ENCODE measurements at regions not wholly inside any gene's neighbourhood (a gene's known extent, or its start where the extent isn't known, plus 50 kb on each side); places are given as distances from the start of the nearest gene placed in this dataset.
"Not testable (repeated sequence)": the region's sequence is repeated elsewhere in the genome, so short reads cannot be mapped to it uniquely, and the experiment has no call there.

DNA sequence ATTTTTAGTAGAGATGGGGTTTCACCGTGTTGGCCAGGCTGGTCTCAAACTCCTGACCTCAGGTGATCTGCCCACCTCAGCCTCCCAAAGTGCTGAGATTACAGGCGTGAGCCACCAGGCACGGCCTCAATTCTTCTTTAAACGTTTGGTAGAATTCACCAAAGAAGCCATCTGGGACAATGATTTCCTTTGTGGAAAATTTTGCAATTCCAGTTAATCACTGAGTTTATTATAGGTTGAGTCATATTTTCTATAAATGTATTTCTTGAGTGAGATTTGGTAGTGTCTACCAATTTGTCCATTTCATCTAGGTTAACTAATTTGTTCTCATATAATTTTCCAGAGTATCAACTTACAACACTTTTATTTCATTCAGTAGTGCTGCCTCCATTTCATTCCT lies 683.9 kb upstream of the TMEM132C start:
- FAIRE-seq, result no peak

DNA sequence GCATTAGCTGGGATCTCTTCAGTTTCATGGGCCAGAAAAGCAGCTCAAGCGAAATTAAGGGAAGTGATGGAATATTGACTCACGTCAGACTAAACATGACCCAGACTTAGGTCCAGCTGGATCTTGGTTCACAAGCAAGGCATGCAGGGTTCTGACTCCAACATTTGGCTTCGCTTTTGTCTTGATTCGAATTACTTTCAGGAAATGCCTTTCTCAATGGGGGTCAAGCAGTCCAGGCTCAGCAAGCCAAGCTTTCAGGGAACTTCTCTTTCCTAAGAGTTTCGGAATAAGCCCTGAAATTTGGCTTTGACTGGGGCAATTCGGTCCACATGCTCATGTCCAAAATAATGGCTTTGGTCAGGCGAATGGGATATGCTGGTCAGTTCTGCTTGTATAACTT lies 678.7 kb upstream of the TMEM132C start:
- no peak for FAIRE-seq

DNA sequence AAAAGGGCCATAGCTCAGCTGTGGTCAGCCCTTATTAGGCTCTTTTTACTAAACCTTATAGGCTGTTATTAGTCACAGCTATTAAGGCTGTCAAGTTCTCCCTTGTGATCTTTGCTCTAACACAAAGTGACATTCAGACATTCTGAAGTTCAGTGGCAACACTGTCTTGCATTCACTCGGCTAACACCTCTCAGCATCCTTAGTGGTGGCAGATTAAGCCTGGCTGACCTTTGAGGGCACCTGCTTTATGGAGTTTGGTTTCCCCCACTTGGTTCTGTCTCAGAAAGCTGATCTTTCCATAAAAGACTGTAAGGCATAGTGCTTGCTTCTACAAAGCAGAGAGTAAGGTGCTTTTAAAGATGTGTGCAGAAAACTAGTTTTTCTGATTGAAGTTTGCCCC lies 677.4 kb upstream of the TMEM132C start:
- no peak for FAIRE-seq

DNA sequence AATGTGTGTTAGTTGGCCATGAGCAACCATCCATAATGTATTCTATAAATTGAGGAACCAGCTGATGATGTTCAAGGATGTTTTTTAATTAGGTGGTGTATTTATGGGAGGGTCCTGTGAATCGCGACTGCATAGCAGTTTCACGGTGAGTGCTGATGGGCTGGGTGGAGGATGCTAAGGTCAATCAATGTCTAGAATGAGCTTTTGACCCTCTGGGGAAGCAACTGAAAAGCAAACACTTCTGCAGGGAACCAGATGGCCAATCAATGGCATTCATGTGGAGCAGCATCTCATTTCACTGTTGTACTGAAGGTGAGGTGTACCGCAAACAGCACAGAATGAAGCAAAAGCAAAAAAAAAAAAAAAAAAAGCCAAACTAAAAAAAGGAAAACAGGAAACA lies 676.1 kb upstream of the TMEM132C start:
- no peak for FAIRE-seq

DNA sequence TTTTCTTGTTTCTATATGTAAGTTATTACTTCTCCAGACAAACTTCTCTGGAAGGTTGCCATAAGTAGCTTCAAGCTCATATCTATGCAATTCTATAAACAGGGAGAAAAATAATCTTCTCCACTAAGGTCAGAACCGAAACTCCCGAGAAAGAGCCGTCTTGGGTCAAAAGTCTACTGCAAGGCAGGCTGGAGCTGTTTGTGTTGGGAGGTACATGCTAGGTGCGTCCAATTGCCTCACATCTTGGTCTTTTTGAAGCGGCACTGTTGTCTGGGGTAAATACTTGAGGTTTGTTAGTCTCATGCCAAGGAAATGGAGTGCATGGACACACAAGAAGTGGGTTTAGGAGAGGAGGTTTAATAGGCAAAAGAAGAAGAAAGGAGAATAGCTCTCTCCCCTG lies 674.7 kb upstream of the TMEM132C start:
- no peak for FAIRE-seq

DNA sequence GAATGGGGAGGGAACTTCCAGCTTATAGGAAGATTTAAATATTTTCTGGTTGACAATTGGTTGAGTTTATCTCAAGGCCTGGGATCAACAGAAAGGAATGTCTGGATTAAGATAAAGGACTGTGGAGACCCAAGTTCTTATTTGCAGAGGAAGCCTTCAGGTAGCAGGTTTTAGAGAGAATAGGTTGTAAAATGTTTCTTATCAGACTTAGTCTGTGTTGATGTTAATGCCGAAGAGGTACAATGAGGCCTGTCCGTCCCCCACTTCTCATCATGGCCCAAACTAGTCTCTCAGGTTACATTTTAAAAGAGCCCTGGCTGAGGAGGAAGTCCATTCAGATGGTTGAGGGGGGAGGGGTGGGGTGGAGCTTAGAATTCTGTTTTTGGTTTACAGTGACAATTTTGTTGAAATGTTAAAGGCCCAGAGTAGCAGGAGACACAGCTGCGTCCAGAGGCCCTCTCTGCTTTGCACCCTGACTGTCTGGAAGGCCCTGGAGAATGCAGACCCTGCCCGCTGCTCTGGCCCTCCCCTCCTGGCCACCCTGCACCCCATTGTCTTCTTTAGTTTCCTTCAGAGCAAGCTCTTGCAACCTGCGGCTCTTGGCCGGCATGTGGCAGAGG lies 672.5 kb upstream of the TMEM132C start:
- no peak for FAIRE-seq

DNA sequence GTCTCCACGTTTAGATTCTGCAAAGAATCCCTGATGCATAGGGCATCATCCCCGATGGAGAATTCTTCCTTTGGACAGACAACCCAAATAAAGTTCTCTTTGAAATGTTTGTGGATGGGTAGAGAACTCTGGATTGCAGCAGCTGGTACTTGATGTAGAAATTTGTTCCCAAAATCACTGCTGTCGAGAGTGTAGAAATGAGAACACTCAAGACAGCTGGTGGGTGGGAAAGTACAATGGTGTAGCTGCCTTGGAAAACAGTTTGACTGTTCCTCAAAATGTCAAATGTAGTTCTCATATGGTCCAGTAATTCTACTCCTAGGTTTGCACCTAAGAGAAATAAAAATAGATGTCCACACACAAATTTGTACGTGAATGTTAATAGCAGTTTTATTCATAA lies 671.5 kb upstream of the TMEM132C start:
- FAIRE-seq, result no peak

DNA sequence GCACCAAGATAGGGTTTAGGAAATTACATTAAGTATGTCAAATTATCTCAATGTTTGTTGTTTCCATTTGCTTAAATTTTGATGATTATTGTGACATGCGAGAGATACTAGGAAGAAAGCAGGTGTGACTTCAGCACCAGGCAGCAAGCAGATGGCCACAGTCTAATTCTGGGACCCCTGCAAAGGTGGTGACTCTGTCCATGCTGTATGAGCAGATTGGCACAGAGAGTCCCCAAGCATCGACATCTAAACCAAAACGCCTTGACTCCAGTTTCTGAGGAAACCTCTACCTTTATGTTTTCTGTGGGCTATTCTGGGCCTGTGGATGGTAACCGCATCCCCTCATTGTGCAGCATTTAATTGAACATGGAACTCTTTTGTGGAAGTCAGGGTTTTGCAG lies 670.1 kb upstream of the TMEM132C start:
- FAIRE-seq, result no peak

DNA sequence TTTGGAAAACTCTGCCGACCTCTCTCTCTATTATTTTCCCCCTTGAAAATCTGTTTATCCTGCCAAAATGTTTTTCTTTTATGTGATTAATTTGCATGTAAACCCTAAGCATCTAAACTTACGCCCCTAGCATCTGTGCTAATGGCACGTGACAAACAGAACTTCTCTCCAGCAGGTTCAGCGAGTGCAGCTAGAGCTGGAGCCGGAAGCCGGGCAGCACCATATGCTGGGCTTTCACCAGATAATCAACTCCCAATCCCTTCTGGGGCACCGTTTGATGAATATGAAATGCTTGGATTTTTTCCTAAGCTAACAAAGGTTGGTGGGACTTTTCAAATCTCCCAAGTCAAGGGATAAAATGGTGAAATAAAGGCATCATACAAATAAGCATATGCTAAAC lies 667.5 kb upstream of the TMEM132C start:
- FAIRE-seq, result no peak

DNA sequence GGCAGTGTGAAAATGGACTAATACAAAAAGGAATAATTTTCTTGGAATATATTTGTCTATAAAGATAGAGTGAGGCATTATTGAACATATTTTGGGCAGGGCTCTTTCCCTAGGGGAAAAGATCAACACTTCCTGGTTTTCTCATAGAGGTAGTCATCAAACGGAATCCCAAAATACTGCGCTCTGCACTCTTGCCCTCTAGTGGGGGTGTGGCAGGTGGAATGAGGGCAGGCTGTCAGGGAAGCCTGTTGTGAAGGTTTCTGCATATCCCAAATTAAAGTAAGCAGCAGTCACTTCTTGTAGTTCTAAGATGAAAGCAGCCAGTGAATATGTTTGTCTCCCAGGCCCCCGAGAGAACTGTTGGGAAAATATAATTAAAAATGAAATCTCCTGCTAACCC lies 666.8 kb upstream of the TMEM132C start:
- no peak for FAIRE-seq

DNA sequence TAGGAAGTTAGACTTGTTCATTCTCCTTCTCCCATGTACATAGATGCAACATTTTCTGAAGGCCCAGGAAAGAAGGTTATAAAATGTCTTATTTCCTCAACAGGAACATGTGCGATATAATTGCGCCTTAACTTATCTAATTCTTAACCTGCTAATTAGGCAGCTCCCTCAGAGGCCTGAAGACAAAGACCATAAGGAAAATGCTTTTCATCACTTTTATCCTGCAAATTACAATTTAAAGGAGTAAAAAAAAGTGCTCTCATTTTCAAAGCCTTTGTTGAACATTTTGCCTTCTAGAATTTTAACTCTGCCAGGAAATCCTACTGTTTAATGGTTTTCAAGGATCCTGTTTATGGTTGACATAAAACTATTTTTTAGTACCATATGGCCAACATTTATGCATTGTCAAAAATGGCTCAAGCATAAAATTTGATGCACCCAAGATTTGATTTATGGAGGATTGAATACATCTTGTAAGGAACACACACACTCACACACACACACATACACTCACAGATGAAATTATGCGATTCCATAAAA lies 660.4 kb upstream of the TMEM132C start:
- no peak for FAIRE-seq

DNA sequence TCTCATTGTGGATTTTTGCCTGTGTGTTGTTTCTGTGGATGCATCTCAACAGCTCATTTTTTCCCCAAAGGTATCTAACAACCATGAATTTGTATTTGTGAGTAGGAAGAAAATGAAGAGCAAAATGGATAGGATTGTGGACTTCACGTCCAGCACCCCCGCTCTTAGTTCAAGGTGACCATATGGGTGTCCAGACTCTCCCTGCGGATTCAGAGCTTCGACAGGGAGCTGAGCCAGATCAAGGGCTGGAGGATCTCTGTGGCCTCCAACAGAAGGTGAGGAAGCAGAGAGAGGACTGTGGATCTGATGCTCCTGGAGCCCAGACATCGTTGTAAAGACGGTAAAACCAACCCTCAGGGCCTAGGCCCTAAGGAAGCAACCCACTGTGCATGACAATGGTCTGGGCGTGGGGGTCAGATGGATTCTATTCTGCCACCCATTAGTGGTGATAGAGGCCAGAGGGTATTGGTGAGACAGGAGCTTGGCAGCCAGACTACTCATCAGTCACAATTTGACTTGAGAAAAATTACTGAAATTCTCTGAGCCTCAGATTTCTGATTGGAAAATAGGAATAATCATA lies 659.7 kb upstream of the TMEM132C start:
- FAIRE-seq, result no peak

DNA sequence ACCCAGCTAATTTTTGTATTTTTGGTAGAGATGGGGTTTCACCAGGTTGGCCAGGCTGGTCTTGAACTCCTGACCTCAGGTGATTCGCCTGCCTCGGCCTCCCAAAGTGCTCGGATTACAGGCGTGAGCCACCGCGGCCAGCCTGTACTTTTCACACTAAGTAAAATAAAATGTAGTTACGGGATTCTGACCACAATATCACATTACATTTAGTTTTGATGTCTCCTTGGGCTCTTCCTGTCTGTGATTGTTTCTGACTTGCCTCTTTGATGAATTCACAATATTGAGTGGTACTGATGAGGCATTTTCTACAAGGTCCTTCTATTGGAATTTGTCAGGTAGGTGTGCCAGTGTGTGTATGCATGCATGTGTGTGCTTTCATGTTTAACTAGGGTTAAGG lies 658.6 kb upstream of the TMEM132C start:
- not testable (repeated sequence) for FAIRE-seq

DNA sequence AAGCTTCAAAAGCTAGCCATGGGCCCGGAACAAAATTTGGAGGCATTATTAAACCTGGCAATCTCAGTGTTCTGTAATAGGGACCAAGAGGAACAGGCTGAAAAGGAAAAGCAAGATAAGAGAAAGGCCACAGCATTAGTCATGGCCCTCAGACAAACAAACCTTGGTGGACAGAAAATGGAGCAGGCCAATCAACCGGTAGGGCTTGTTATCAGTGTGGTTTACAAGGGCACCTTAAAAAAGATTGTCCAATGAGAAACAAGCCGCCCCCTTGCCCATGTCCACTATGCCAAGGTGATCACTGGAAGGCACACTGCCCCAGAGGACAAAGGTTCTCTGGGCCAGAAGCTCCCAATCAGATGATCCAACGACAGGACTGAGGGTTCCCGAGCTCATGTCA lies 653.9 kb upstream of the TMEM132C start:
- no peak for FAIRE-seq

DNA sequence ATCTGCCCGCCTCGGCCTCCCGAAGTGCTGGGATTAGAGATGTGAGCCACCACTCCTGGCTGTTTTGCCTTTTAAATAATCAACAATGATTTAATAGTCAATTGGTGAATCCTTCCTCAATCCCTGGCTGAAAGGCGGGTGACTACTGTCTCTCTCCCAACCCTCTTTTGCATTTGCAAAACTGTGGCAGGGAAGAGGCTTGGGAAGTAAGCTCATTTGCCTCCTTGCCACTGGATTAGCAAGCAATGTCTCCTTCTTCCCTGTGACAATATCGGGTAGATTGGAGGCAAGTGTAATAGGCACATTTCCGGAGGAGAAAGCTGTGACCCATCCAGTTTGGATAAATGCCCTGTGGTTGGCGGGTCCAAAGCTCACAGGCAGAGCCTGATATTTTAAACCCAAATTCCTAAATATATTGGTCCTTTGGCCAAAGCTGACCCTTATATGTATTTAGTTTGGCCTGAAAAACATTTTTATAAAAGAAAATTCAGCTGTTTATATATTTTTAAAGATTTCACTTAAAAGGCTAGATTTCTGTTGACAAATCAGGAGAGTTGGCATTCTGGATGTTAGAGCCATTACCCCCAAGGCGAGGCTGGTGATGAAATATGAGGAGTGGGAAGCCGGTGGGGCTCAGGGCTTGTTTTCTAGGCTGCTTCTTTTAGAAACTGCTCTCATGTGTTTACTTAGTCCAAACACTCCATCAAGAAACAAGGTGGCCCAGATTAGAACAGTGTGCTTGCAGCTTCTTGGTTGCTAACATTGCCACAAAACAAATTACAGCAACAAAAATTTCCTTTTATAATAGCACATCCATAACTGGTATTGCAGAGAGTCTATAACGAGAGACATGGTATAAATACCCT lies 646.9 kb upstream of the TMEM132C start:
- FAIRE-seq, result no peak

DNA sequence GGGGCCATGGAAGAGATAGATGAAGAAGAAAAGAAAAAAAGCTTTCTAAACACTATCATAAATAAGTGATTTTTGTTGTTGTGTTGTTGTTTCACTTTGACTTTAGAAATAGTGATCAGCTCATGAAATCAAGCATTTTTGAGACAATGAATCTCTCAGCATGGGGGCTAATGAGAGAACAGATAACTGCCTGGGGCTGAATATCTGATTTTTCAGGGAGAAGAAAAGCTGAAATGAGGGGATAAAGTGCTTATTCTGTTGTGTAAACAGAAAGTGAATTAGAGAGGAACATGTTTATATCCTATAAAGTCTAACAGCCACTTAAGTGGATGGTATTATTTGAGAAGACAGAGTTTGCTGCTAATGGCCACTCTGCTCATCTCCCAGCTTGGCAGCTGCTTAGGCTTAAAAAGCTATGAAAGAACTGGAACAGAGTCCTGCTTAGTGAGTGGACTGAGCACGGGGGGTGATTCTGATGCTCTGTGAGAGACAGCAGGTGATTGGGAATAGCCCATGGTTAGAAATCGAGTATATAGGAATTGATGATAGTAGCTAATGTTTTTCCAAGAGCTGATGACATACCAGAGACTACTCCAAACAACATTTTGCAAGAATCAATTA lies 646.1 kb upstream of the TMEM132C start:
- no peak for FAIRE-seq

DNA sequence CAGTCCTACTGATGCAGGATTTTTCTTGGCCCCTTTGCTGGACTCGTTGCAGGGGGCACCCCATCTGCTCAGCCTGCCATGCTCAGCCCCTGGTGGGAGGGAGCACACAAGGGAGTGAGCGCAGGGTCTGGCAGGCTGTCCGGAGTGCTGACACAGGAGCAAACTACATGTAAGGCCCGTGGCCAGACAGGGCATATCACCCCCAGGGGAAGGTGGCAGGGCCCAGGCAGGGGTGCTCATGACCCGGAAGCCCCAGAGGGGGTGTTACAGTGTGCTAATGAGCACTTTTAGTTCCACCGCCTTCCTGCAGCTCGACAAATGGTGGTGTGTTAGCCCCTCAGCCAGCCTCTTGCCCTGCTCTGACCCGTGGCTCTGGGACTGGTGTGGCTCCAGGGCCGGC lies 645.6 kb upstream of the TMEM132C start:
- FAIRE-seq, result no peak

DNA sequence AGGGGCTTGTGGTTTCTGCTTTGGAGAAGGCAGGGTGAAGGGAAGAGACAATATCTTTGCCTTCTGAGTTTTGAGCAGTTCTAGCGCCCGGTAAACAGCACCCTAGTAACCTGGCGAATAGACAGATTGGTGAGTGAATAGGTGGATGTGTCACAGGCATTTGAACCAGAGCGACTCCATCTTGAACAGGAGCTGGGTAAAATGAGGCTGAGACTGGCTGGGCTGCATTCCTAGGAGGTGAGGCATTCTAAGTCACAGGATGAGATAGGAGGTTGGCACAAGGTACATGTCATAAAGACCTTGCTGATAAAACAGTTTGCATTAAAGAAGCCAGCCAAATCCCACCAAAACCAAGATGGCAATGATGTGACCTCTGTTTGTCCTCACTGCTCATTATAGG lies 643.6 kb upstream of the TMEM132C start:
- FAIRE-seq, result no peak

DNA sequence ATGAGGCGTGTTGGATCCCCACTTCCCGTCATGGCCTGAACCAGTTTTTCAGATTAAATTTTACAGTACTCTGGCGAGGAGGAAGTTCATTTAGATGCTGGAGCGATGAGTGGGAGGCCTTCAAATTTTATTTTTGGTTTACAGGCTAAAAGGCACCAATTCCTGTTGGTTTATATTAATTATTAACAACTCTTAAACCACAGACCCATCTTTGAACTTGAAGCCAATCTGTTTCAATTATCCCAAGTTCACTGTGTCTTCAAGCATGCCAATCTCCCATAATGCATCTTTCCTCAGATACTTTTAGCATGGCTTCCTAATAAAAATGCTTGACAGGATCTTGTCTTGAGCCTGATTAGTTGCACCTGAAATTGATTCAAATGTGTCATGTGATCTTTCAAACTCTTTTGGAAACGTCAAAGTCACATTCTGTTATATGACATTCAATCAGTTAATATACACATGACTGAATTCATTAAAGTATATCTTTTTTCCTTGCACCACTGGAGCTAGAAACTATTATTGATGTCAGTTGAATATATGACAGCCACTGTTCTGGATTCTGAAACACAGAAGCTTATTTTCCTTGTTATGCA lies 641.7 kb upstream of the TMEM132C start:
- no peak for FAIRE-seq

DNA sequence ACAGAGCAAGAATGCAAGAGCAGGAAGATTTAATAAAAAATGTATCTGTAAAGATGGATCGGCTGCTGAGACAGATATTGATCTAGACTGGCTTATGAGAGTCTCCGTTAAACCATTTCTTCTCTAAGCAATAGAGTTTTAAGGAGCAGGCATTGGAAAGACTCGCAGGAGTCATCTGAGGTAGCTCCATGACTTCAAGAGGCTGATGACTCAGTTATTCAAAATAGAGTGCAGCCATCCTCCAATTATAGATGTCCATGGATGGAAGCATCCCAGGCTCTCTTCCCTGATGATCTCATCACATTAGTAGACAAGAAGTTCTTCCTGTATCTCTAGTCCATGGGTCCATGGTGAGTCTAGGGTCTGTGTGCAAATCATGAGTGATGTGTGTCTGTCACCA lies 638.3 kb upstream of the TMEM132C start:
- FAIRE-seq, result no peak

DNA sequence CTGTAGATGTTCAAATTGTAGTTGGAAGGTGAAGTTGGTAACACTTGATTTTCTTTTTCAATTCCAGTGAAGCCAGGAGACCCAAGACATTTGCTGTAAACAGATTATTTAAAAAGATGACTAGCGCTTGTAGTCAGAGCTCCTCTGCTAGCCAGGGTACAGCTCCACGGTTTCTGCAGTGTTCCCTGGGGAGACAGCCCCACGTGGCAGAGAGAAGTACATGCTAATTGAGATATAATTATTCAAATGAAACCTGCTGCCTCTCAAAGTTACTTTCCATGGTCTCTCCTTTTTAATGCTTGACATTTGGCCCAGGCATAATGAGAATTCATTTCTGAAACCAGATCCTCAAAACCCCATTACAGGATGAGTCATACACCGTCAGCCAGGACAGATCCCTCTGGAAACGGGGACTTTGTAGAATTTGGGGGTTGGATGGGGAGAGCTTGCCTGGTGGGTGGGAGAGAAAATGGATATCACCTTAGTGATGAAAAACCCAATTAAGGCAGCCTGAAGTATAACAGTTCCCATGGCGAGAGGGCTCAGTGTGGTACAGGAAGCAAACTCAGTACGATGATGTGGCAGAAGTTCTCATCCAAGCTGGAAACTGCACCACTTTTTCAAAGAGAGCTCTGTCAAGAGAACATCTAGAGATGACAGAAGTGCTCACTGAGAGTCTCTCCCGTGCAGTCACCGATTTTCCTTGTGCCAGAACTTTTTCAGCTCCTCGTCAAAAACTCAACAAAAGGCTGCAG lies 637.7 kb upstream of the TMEM132C start:
- FAIRE-seq, result no peak

DNA sequence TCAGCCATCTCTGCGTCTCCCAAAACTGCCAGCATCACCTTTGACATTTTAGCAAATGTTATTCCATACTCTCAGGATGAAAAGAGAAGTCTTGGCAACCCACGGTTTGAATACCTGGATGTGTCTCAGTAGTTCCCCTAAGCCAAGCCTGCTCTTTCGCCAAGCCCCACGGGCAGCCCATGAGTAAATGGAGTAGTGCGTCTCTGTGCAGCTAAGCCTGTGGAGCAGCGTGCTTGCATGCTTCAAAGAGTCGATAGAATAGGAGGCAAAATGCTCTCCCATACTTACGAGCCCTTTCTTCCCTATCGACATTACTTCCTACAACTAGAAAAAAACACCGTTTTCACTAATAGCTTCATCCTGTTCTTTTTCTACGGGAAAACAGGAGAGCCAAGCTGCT lies 634.5 kb upstream of the TMEM132C start:
- FAIRE-seq, result no peak

Data from colon (tissue), 2 donors.